OCI-LY1 (cell line): ENCODE measurements at regions not wholly inside any gene's neighbourhood (a gene's known extent, or its start where the extent isn't known, plus 50 kb on each side); places are given as distances from the start of the nearest gene placed in this dataset.

Source experiments
- CTCF ChIP-seq: fragments of 200-600 bp; sonication (generic), shearing (Covaris generic); IDR thresholded peaks from 2 replicates; pipeline ENCODE4 v1.5.1; 2017; ENCODE audit warnings: mild to moderate bottlenecking, antibody characterized with exemption, low read length, moderate library complexity, mixed read lengths
- EZH2 ChIP-seq: fragments of 200-600 bp; sonication (generic), shearing (Covaris generic); IDR thresholded peaks from 2 replicates; pipeline ENCODE4 v1.8.0; 2017; ENCODE audit warnings: borderline replicate concordance, mixed run types, mild to moderate bottlenecking, antibody characterized with exemption, low read length, moderate library complexity, mixed read lengths

DNA sequence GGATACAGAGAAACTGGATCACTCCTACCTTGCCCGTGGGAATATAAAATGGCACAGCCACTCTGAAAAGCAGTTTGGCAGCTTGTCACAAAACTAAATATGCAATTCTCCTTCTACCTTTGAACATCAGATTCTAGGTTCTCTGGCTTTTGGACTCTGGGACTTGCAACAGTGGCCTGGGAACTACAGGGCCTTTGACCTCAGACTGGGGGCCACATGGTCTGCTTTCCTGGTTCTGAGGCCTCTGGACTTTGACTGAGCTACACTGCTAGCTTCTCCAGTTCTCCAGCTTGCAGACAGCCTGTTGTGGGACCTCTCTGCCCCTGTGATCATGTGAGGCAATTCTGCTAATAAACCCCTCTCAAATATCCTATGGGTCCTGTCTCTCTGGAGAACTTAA, 168.8 kb downstream of the CDH26 start:
- no peak for TF ChIP-seq CTCF
- TF ChIP-seq EZH2 = no peak
